HEK293 (cell line): ENCODE measurements at regions not wholly inside any gene's neighbourhood (a gene's known extent, or its start where the extent isn't known, plus 50 kb on each side); places are given as distances from the start of the nearest gene placed in this dataset.

ENCODE experiments used
- KLF1 ChIP-seq: fragments of 450-650 bp; formaldehyde crosslinking; IDR thresholded peaks from 2 replicates; pipeline ENCODE4 v1.5.1; 2016; ENCODE audit warnings: missing biosample characterization, missing genetic modification characterization
- KLF10 ChIP-seq: fragments of 450-650 bp; IDR thresholded peaks from 2 replicates; pipeline ENCODE4 v1.5.1; 2018; ENCODE audit warnings: missing biosample characterization, mild to moderate bottlenecking, missing genetic modification characterization
- PRDM6 ChIP-seq: fragments of 450-650 bp; formaldehyde crosslinking; IDR thresholded peaks from 2 replicates; pipeline ENCODE4 v1.5.1; 2017; ENCODE audit warnings: missing biosample characterization, missing genetic modification characterization
- SALL2 ChIP-seq: fragments of 450-650 bp; formaldehyde crosslinking; IDR thresholded peaks from 2 replicates; pipeline ENCODE4 v1.5.0; 2017; ENCODE audit warnings: missing biosample characterization, mild to moderate bottlenecking, missing genetic modification characterization, borderline replicate concordance
- TSHZ1 ChIP-seq: fragments of 450-650 bp; formaldehyde crosslinking; IDR thresholded peaks from 2 replicates; pipeline ENCODE4 v1.5.1; 2016; ENCODE audit warnings: missing biosample characterization, missing genetic modification characterization, borderline replicate concordance
- ZBTB48 ChIP-seq: fragments of 450-650 bp; formaldehyde crosslinking; IDR thresholded peaks from 2 replicates; pipeline ENCODE4 v1.5.1; 2016; ENCODE audit warnings: missing biosample characterization, missing genetic modification characterization
- ZNF280C ChIP-seq: fragments of 450-650 bp; formaldehyde crosslinking; IDR thresholded peaks from 2 replicates; pipeline ENCODE4 v1.5.1; 2016; ENCODE audit warnings: missing biosample characterization, missing genetic modification characterization
- ZNF311 ChIP-seq: fragments of 450-650 bp; formaldehyde crosslinking; IDR thresholded peaks from 2 replicates; pipeline ENCODE4 v1.5.1; 2017; ENCODE audit warnings: missing biosample characterization, missing genetic modification characterization, borderline replicate concordance
- ZNF335 ChIP-seq: fragments of 450-650 bp; formaldehyde crosslinking; conservative IDR thresholded peaks from 2 replicates; pipeline ENCODE4 v1.5.1; 2016; ENCODE audit warnings: missing biosample characterization, missing genetic modification characterization
- ZNF391 ChIP-seq: fragments of 450-650 bp; formaldehyde crosslinking; IDR thresholded peaks from 2 replicates; pipeline ENCODE4 v1.5.1; 2016; ENCODE audit warnings: low read depth, missing biosample characterization, missing genetic modification characterization, borderline replicate concordance
- ZNF510 ChIP-seq: fragments of 450-650 bp; formaldehyde crosslinking; IDR thresholded peaks from 2 replicates; pipeline ENCODE4 v1.5.1; 2018; ENCODE audit warnings: mild to moderate bottlenecking, missing genetic modification characterization, missing biosample characterization; ENCODE audit not compliant: insufficient replicate concordance
- ZNF518A ChIP-seq: fragments of 450-650 bp; formaldehyde crosslinking; conservative IDR thresholded peaks from 2 replicates; pipeline ENCODE4 v1.5.1; 2016; ENCODE audit warnings: low read depth, missing biosample characterization, missing genetic modification characterization
- ZNF560 ChIP-seq: fragments of 450-650 bp; formaldehyde crosslinking; IDR thresholded peaks from 2 replicates; pipeline ENCODE4 v1.5.1; 2017; ENCODE audit warnings: missing biosample characterization, missing genetic modification characterization, borderline replicate concordance
- ZNF623 ChIP-seq: fragments of 450-650 bp; formaldehyde crosslinking; IDR thresholded peaks from 2 replicates; pipeline ENCODE4 v1.5.1; 2016; ENCODE audit warnings: missing biosample characterization, missing genetic modification characterization
- ZNF654 ChIP-seq: fragments of 450-650 bp; formaldehyde crosslinking; IDR thresholded peaks from 2 replicates; pipeline ENCODE4 v1.5.1; 2016; ENCODE audit warnings: low read depth, missing biosample characterization, missing genetic modification characterization
- ZNF658 ChIP-seq: fragments of 450-650 bp; formaldehyde crosslinking; IDR thresholded peaks from 2 replicates; pipeline ENCODE4; 2016; ENCODE audit warnings: missing biosample characterization, missing genetic modification characterization
- ZNF76 ChIP-seq: fragments of 450-650 bp; formaldehyde crosslinking; IDR thresholded peaks from 2 replicates; pipeline ENCODE4; 2016; ENCODE audit warnings: low read depth, missing biosample characterization, missing genetic modification characterization, borderline replicate concordance
- TF ChIP-seq, protein P1 (sequence below): fragments of 450-650 bp; formaldehyde crosslinking; optimal IDR thresholded peaks from 2 replicates; pipeline ENCODE3; 2016; ENCODE audit warnings: missing biosample characterization, mild to moderate bottlenecking, missing genetic modification characterization
- TF ChIP-seq, protein P2 (sequence below): fragments of 450-650 bp; formaldehyde crosslinking; IDR thresholded peaks from 2 replicates; pipeline ENCODE4 v1.5.1; 2016; ENCODE audit warnings: missing biosample characterization, missing genetic modification characterization
- TF ChIP-seq, protein P3 (sequence below): fragments of 450-650 bp; formaldehyde crosslinking; IDR thresholded peaks from 2 replicates; pipeline ENCODE4 v1.5.1; 2016; ENCODE audit warnings: missing biosample characterization, missing genetic modification characterization

DNA sequence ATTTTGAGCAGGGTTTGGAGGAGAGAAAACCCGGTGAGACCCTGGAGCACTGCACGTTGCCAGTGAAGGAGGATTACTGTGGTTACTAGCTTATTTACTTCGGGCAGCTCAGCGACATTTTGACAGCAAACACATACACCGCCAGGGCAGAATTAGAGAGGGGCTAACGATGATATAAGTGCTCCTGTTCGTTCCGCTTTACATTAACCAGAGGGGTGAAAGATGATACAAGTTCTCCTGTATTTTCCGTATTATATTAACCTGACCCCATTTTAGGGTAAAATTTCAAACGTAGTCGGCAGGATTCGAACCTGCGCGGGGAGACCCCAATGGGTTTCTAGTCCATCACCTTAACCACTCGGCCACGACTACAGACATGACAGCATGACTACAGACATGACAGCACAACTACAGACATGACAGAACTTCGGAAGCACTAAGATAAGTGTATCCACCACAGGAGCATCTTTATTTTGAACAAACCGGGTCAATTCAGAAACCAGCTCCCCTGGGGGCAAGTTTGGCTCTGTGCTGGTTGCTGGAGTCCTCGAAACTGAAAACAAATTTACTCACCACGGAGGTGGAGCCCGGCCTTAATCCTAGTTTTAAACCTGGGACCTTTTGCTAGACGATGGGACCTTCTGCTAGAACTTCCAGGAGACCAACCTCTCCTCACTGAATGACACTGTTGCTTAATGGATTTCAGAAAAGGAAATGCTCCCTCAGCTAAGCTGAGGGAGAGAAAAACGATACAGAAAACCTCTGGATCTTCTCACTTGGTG lies 80.4 kb upstream of the ZNF184 start (continued):
- TF ChIP-seq, protein P1, sequence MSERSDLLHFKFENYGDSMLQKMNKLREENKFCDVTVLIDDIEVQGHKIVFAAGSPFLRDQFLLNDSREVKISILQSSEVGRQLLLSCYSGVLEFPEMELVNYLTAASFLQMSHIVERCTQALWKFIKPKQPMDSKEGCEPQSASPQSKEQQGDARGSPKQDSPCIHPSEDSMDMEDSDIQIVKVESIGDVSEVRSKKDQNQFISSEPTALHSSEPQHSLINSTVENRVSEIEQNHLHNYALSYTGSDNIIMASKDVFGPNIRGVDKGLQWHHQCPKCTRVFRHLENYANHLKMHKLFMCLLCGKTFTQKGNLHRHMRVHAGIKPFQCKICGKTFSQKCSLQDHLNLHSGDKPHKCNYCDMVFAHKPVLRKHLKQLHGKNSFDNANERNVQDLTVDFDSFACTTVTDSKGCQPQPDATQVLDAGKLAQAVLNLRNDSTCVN = no peak
- TF ChIP-seq TSHZ1 (tag by site-specific recombination) (no peak; the same call in 1 of the 2 replicates), SALL2 (tag by site-specific recombination) (no peak), KLF10 (peak; percentile 64), ZNF510 (tag by site-specific recombination) (no peak), KLF1 (tag by site-specific recombination) (no peak; the same call in 1 of the 2 replicates), ZNF623 (tag by site-specific recombination) (peak; percentile 40), PRDM6 (0 out of 2 replicates have a peak, but pooled peaks have one; percentile 24), ZNF280C (no peak), ZNF654 (no peak; the same call in 1 of the 2 replicates), ZNF560 (tag by site-specific recombination) (no peak), ZNF658 (tag by site-specific recombination) (no peak), ZNF518A (tag by site-specific recombination) (peak; percentile 19; the same call in 1 of the 2 replicates), ZNF311 (tag by site-specific recombination) (no peak), ZBTB48 (peak; percentile 65; the same call in 1 of the 2 replicates), ZNF391 (no peak; the same call in 1 of the 2 replicates), ZNF76 (0 out of 2 replicates have a peak, but pooled peaks have one; percentile 25), ZNF335 (tag by site-specific recombination) (peak; percentile 68)
- TF ChIP-seq, protein P2, sequence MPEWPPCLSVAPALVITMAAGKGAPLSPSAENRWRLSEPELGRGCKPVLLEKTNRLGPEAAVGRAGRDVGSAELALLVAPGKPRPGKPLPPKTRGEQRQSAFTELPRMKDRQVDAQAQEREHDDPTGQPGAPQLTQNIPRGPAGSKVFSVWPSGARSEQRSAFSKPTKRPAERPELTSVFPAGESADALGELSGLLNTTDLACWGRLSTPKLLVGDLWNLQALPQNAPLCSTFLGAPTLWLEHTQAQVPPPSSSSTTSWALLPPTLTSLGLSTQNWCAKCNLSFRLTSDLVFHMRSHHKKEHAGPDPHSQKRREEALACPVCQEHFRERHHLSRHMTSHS (tag by site-specific recombination) = no peak
- TF ChIP-seq, protein P3, sequence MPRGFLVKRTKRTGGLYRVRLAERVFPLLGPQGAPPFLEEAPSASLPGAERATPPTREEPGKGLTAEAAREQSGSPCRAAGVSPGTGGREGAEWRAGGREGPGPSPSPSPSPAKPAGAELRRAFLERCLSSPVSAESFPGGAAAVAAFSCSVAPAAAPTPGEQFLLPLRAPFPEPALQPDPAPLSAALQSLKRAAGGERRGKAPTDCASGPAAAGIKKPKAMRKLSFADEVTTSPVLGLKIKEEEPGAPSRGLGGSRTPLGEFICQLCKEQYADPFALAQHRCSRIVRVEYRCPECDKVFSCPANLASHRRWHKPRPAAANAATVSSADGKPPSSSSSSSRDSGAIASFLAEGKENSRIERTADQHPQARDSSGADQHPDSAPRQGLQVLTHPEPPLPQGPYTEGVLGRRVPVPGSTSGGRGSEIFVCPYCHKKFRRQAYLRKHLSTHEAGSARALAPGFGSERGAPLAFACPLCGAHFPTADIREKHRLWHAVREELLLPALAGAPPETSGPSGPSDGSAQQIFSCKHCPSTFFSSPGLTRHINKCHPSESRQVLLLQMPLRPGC (tag by site-specific recombination) = 0 out of 2 replicates have a peak, but pooled peaks have one; percentile 39
